ENCODE measurements at regions not wholly inside any gene's neighbourhood (a gene's known extent, or its start where the extent isn't known, plus 50 kb on each side); places are given as distances from the start of the nearest gene placed in this dataset.
"Not testable (repeated sequence)": the region's sequence is repeated elsewhere in the genome, so short reads cannot be mapped to it uniquely, and the experiment has no call there.

- H3K36me3 Mint-ChIP-seq (ENCODE audit: low read depth), result no peaks in the 10 kb centered on the region
- ChIA-PET POLR2A (interaction anchor here (0.6 kb wide), 1 partner anchor 535 kb away, joined by 5 read pairs; no protein-coding TSS in a partner anchor), CTCF (interaction anchor here (0.7 to 0.8 kb wide), 2 partner anchors 120 to 271 kb away, joined by 3 to 4 read pairs; no protein-coding TSS in a partner anchor)
- no peaks in the 10 kb centered on the region for H3K27me3 Mint-ChIP-seq
- intact Hi-C loops (cut with DNase I, micrococcal nuclease), result no loop called here
- no peaks in the 10 kb centered on the region for H3K9me3 Mint-ChIP-seq (ENCODE audit: low read depth)
- no peak overlapping the region for H3K27ac Mint-ChIP-seq
- no peak for ATAC-seq
- no peak overlapping the region for H3K4me3 Mint-ChIP-seq
- DNase-seq, result no peak
- no peaks in the 10 kb centered on the region for H3K4me1 Mint-ChIP-seq
Measured at GRCh38 chr17:70379945-70380344, 210.6 kb downstream of the KCNJ2 start.

DNA sequence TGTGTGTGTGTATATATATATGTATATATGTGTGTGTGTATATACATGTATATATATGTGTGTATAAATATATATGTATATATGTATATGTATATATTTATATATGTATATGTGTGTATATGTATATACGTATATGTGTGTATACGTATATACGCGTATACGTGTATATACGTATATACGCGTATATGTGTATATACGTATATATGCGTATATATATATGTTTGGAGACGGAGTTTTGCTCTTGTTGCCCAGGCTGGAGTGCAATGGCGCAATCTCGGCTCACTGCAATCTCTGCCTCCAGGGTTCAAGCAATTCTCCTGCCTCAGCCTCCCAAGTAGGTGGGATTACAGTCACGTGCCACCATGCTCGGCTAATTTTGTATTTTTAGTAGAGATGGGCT lies 212.6 kb downstream of the KCNJ2 start:
- H3K4me1 Mint-ChIP-seq; POLR2A ChIA-PET; intact Hi-C loops (cut with DNase I, micrococcal nuclease); H3K4me3 Mint-ChIP-seq; H3K27ac Mint-ChIP-seq; H3K9me3 Mint-ChIP-seq (ENCODE audit: low read depth); ATAC-seq; CTCF ChIA-PET; H3K27me3 Mint-ChIP-seq; H3K36me3 Mint-ChIP-seq (ENCODE audit: low read depth); DNase-seq: not testable (repeated sequence)

DNA sequence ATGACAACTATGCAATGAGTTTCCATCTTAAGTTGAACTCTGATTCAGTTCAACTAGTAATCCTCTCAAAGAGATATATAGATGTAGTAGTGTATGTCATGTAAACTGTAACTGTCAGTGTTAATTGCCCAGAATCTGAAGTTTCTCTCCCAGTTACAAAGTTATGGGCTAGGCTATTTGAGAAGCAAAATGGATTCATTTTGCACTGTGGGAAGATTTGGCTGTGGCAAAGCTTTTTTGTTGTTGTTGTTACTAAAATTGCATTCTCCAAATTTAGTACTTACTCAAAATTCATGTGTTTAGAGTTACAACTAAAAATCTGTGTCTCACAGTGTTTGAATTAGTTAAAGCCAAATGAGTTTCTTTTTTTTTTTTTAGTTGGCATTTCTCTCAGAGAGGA lies 219.0 kb downstream of the KCNJ2 start:
- H3K27ac Mint-ChIP-seq, result no peak overlapping the region
- POLR2A ChIA-PET, result no interaction called here
- intact Hi-C loops (cut with DNase I, micrococcal nuclease), result no loop called here
- no peak for ATAC-seq
- no peaks in the 10 kb centered on the region for H3K9me3 Mint-ChIP-seq (ENCODE audit: low read depth)
- no peaks in the 10 kb centered on the region for H3K36me3 Mint-ChIP-seq (ENCODE audit: low read depth)
- CTCF ChIA-PET, result no interaction called here
- DNase-seq, result no peak
- H3K27me3 Mint-ChIP-seq, result peaks cover 2% of the 10 kb centered on the region
- no peak overlapping the region for H3K4me3 Mint-ChIP-seq
- H3K4me1 Mint-ChIP-seq, result no peaks in the 10 kb centered on the region

DNA sequence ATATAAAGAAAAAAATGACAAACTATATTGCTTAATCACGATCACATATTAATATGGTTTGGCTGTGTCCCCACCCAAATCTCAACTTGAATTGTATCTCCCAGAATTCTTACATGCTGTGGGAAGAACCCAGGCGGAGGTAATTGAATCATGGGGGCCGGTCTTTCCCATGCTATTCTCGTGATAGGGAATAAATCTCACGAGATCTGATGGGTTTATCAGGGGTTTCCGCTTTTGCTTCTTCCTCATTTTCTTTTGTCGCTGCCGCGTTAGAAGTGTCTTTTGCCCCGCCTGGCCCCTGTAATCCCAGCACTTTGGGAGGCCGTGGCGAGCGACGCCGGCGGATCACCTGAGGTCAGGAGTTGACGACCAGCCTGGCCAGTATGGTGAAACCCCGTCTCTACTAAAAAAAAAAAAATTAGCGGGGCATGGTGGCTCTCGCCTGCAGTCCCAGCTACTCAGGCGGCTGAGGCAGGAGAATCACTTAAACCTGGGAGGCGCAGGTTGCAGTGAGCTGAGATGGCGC lies 220.0 kb downstream of the KCNJ2 start:
- CTCF ChIA-PET, result interaction anchor here (0.7 kb wide), 1 partner anchor 9 kb away, joined by 3 read pairs; no protein-coding TSS in a partner anchor
- H3K27ac Mint-ChIP-seq; POLR2A ChIA-PET; H3K4me3 Mint-ChIP-seq; H3K27me3 Mint-ChIP-seq; DNase-seq; intact Hi-C loops (cut with DNase I, micrococcal nuclease); H3K9me3 Mint-ChIP-seq (ENCODE audit: low read depth); ATAC-seq; H3K36me3 Mint-ChIP-seq (ENCODE audit: low read depth); H3K4me1 Mint-ChIP-seq: not testable (repeated sequence)

- Mint-ChIP-seq H3K27me3 (peaks cover 2% of the 10 kb centered on the region), H3K9me3 (ENCODE audit: low read depth) (no peaks in the 10 kb centered on the region), H3K4me3 (no peak overlapping the region), H3K4me1 (no peaks in the 10 kb centered on the region), H3K36me3 (ENCODE audit: low read depth) (no peaks in the 10 kb centered on the region), H3K27ac (no peak overlapping the region)
- intact Hi-C loops (cut with DNase I, micrococcal nuclease), result no loop called here
- ChIA-PET POLR2A (no interaction called here), CTCF (no interaction called here)
- DNase-seq, result no peak
- no peak for ATAC-seq
Measured at GRCh38 chr17:70390049-70390448, 220.7 kb downstream of the KCNJ2 start.

GRCh38 chr17:70394473-70395232 lies 225.3 kb downstream of the KCNJ2 start:
- ChIA-PET CTCF (no interaction called here), POLR2A (no interaction called here)
- Mint-ChIP-seq H3K4me3 (no peak overlapping the region), H3K4me1 (no peaks in the 10 kb centered on the region), H3K27me3 (peaks cover 3% of the 10 kb centered on the region), H3K9me3 (ENCODE audit: low read depth) (peaks cover 1% of the 10 kb centered on the region), H3K36me3 (ENCODE audit: low read depth) (no peaks in the 10 kb centered on the region), H3K27ac (no peak overlapping the region)
- intact Hi-C loops (cut with DNase I, micrococcal nuclease), result no loop called here
- no peak for ATAC-seq
- no peak for DNase-seq

GRCh38 chr17:70405492-70406220 lies 236.3 kb downstream of the KCNJ2 start:
- no peak overlapping the region for H3K27ac Mint-ChIP-seq
- no peaks in the 10 kb centered on the region for H3K4me1 Mint-ChIP-seq
- POLR2A ChIA-PET, result interaction anchor here (0.5 kb wide), 1 partner anchor 100 kb away, joined by 3 read pairs; no protein-coding TSS in a partner anchor
- no peaks in the 10 kb centered on the region for H3K9me3 Mint-ChIP-seq (ENCODE audit: low read depth)
- CTCF ChIA-PET, result no interaction called here
- no peaks in the 10 kb centered on the region for H3K36me3 Mint-ChIP-seq (ENCODE audit: low read depth)
- no peaks in the 10 kb centered on the region for H3K27me3 Mint-ChIP-seq
- ATAC-seq, result no peak
- no peak for DNase-seq
- intact Hi-C loops (cut with DNase I, micrococcal nuclease), result no loop called here
- H3K4me3 Mint-ChIP-seq, result no peak overlapping the region

DNA sequence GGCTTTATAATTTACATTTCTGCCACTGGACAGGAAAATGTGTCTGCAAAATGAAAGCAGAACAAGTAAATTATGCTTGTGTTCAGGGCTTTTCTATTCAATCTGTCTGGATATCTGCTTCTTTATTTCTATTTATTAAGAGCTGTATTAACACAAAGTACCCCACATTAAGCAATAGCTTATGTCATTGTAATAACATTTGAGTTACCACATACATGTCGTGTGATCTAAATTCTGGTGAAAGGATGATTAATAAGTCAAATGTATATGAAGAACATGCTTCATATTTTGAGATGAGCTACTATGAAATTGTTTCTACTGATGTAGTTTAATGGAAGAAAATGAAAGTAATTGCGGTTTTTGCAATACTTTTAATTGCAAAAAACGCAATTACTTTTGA lies 238.2 kb downstream of the KCNJ2 start:
- intact Hi-C loops (cut with DNase I, micrococcal nuclease), result no loop called here
- Mint-ChIP-seq H3K36me3 (ENCODE audit: low read depth) (no peaks in the 10 kb centered on the region), H3K4me3 (no peak overlapping the region), H3K27me3 (no peaks in the 10 kb centered on the region), H3K9me3 (ENCODE audit: low read depth) (peaks cover 2% of the 10 kb centered on the region), H3K4me1 (no peaks in the 10 kb centered on the region), H3K27ac (no peak overlapping the region)
- ChIA-PET CTCF (interaction anchor here (1.0 kb wide), 1 partner anchor 38 kb away, joined by 3 read pairs; no protein-coding TSS in a partner anchor), POLR2A (no interaction called here)
- DNase-seq (no peak), ATAC-seq (no peak)

- H3K4me3 Mint-ChIP-seq, result no peak overlapping the region
- ATAC-seq (no peak), DNase-seq (no peak)
- CTCF ChIA-PET, result interaction anchor here (1.0 kb wide), 1 partner anchor 91 kb away, joined by 3 read pairs; no protein-coding TSS in a partner anchor
- no peaks in the 10 kb centered on the region for H3K4me1 Mint-ChIP-seq
- H3K27me3 Mint-ChIP-seq, result no peaks in the 10 kb centered on the region
- POLR2A ChIA-PET, result no interaction called here
- H3K27ac Mint-ChIP-seq, result no peak overlapping the region
- intact Hi-C loops (cut with DNase I, micrococcal nuclease), result no loop called here
- H3K36me3 Mint-ChIP-seq (ENCODE audit: low read depth), result no peaks in the 10 kb centered on the region
- H3K9me3 Mint-ChIP-seq (ENCODE audit: low read depth), result peaks cover 2% of the 10 kb centered on the region
Measured at GRCh38 chr17:70408768-70409167, 239.4 kb downstream of the KCNJ2 start.

DNA sequence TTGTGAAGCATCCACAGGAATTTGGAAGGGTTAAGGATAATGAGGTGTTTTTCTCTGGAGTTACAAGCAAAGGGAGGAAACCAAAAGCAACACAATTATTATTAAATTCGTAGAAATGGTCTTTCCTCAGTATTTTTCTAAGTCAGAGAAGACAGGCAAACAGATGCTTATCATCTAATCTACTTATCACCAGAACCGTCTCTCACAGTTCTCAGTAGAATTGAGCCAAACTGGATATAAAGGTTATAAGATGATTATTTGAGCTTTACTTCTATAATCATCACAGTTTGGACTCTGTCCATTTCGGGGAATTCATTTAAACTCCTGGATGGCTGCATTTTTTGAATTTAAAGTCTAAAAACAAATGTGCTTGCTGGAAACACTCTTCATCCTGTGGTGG lies 245.0 kb downstream of the KCNJ2 start:
- DNase-seq (no peak), ATAC-seq (no peak)
- no peaks in the 10 kb centered on the region for H3K4me1 Mint-ChIP-seq
- no peaks in the 10 kb centered on the region for H3K27me3 Mint-ChIP-seq
- ChIA-PET CTCF (no interaction called here), POLR2A (no interaction called here)
- H3K36me3 Mint-ChIP-seq (ENCODE audit: low read depth), result no peaks in the 10 kb centered on the region
- H3K27ac Mint-ChIP-seq, result no peak overlapping the region
- H3K9me3 Mint-ChIP-seq (ENCODE audit: low read depth), result peaks cover 2% of the 10 kb centered on the region
- H3K4me3 Mint-ChIP-seq, result no peak overlapping the region
- intact Hi-C loops (cut with DNase I, micrococcal nuclease), result no loop called here

DNA sequence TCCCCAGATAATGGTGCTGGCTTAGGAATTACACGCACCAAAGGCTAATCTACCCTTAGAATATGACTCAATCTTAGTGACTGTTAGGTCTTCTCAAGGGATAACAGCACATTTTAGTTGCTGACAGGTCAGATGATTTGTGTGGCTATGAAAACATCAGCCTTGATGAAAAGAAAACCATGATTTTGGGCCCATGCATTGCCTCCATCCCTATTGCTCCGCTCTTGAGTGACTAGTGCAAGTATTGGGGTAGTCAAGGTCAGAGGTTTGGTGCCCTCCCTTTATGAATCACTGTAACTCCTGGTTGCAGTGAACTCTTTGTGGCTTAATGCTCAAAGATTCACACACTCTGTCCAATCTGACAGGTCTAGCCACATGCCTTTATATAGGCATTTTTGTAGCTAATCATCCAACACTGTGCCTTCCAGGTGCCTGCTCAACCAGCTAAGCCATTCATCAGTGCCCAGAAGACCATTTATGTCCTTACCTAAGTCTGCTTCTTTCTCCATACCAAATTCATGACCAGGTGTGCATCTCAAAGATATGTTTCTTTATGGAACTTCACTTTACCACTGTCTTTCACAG lies 251.6 kb downstream of the KCNJ2 start:
- intact Hi-C loops (cut with DNase I, micrococcal nuclease), result no loop called here
- no peaks in the 10 kb centered on the region for H3K9me3 Mint-ChIP-seq (ENCODE audit: low read depth)
- CTCF ChIA-PET, result no interaction called here

GRCh38 chr17:70422862-70423261 lies 253.5 kb downstream of the KCNJ2 start:
- Mint-ChIP-seq H3K36me3 (ENCODE audit: low read depth) (no peaks in the 10 kb centered on the region), H3K9me3 (ENCODE audit: low read depth) (no peaks in the 10 kb centered on the region), H3K4me3 (no peak overlapping the region), H3K27me3 (peaks cover 3% of the 10 kb centered on the region), H3K4me1 (no peaks in the 10 kb centered on the region), H3K27ac (no peak overlapping the region)
- ChIA-PET POLR2A (no interaction called here), CTCF (no interaction called here)
- DNase-seq (no peak), ATAC-seq (no peak)
- intact Hi-C loops (cut with DNase I, micrococcal nuclease), result no loop called here

More for the DNA sequence above, 251.6 kb downstream of the KCNJ2 start:
- no peaks in the 10 kb centered on the region for H3K27me3 Mint-ChIP-seq
- H3K4me1 Mint-ChIP-seq, result no peaks in the 10 kb centered on the region
- no peaks in the 10 kb centered on the region for H3K36me3 Mint-ChIP-seq (ENCODE audit: low read depth)
- no peak for ATAC-seq
- POLR2A ChIA-PET, result no interaction called here
- no peak overlapping the region for H3K4me3 Mint-ChIP-seq
- DNase-seq, result no peak
- no peak overlapping the region for H3K27ac Mint-ChIP-seq
